ENCODE measurements at regions not wholly inside any gene's neighbourhood (a gene's known extent, or its start where the extent isn't known, plus 50 kb on each side); places are given as distances from the start of the nearest gene placed in this dataset.

- Histone ChIP-seq H3K79me2 (ENCODE audit: insufficient read depth, low read length) (no peaks in the 10 kb centered on the region), H3K27me3 (ENCODE audit: insufficient read depth, low read length) (no peaks in the 10 kb centered on the region), H3K4me2 (ENCODE audit: insufficient read depth, low read length) (no peak overlapping the region), H2AFZ (ENCODE audit: low read length) (no peak overlapping the region), H3K4me1 (ENCODE audit: insufficient read depth, low read length) (peaks cover 19% of the 10 kb centered on the region), H3K27ac (ENCODE audit: low read depth, low read length) (no peak overlapping the region), H3K36me3 (ENCODE audit: insufficient read depth, low read length) (no peaks in the 10 kb centered on the region), H3K9me3 (ENCODE audit: low read depth, low read length) (no peaks in the 10 kb centered on the region), H3K4me3 (ENCODE audit: insufficient read depth, low read length) (no peak overlapping the region), H4K20me1 (ENCODE audit: insufficient read depth, low read length) (no peaks in the 10 kb centered on the region)
- no peak for DNase-seq (ENCODE audit: insufficient read length, low spot score, missing footprints)
- no peak for TF ChIP-seq CTCF (IDR thresholded peaks at IDR 0.05; ENCODE audit: extremely low read depth, low read depth, low read length)
These were observed 102.6 kb upstream of the LYZL1 start for GRCh38 chr10:29186221-29186620.

- H3K9me3 ChIP-seq (ENCODE audit: low read depth, low read length), result no peaks in the 10 kb centered on the region
These were observed 99.6 kb upstream of the LYZL1 start for GRCh38 chr10:29189256-29189655.

GRCh38 chr10:29191674-29192073 is 97.2 kb upstream of the LYZL1 start:
- Histone ChIP-seq H3K79me2 (ENCODE audit: insufficient read depth, low read length) (no peaks in the 10 kb centered on the region), H3K36me3 (ENCODE audit: insufficient read depth, low read length) (no peaks in the 10 kb centered on the region), H4K20me1 (ENCODE audit: insufficient read depth, low read length) (no peaks in the 10 kb centered on the region), H3K4me2 (ENCODE audit: insufficient read depth, low read length) (no peak overlapping the region), H3K4me3 (ENCODE audit: insufficient read depth, low read length) (no peak overlapping the region), H3K27me3 (ENCODE audit: insufficient read depth, low read length) (no peaks in the 10 kb centered on the region), H3K9me3 (ENCODE audit: low read depth, low read length) (no peaks in the 10 kb centered on the region), H3K4me1 (ENCODE audit: insufficient read depth, low read length) (peaks cover 12% of the 10 kb centered on the region), H2AFZ (ENCODE audit: low read length) (no peak overlapping the region), H3K27ac (ENCODE audit: low read depth, low read length) (no peak overlapping the region)
- TF ChIP-seq CTCF (IDR thresholded peaks at IDR 0.05; ENCODE audit: extremely low read depth, low read depth, low read length), result no peak
- peak; percentile 55 for DNase-seq (ENCODE audit: insufficient read length, low spot score, missing footprints)

More at GRCh38 chr10:29189256-29189655, 99.6 kb upstream of the LYZL1 start:
- Histone ChIP-seq H3K27ac (ENCODE audit: low read depth, low read length) (no peak overlapping the region), H2AFZ (ENCODE audit: low read length) (no peak overlapping the region), H3K27me3 (ENCODE audit: insufficient read depth, low read length) (no peaks in the 10 kb centered on the region), H3K36me3 (ENCODE audit: insufficient read depth, low read length) (no peaks in the 10 kb centered on the region), H3K4me2 (ENCODE audit: insufficient read depth, low read length) (no peak overlapping the region), H3K4me3 (ENCODE audit: insufficient read depth, low read length) (no peak overlapping the region), H3K79me2 (ENCODE audit: insufficient read depth, low read length) (no peaks in the 10 kb centered on the region), H4K20me1 (ENCODE audit: insufficient read depth, low read length) (no peaks in the 10 kb centered on the region), H3K4me1 (ENCODE audit: insufficient read depth, low read length) (peaks cover 16% of the 10 kb centered on the region)
- peak; percentile 58 for DNase-seq (ENCODE audit: insufficient read length, low spot score, missing footprints)
- TF ChIP-seq CTCF (IDR thresholded peaks at IDR 0.05; ENCODE audit: extremely low read depth, low read depth, low read length), result no peak

- Histone ChIP-seq H3K4me2 (ENCODE audit: insufficient read depth, low read length) (no peak overlapping the region), H3K4me1 (ENCODE audit: insufficient read depth, low read length) (peaks cover 7% of the 10 kb centered on the region), H4K20me1 (ENCODE audit: insufficient read depth, low read length) (no peaks in the 10 kb centered on the region), H3K9me3 (ENCODE audit: low read depth, low read length) (no peaks in the 10 kb centered on the region), H3K27me3 (ENCODE audit: insufficient read depth, low read length) (no peaks in the 10 kb centered on the region), H3K27ac (ENCODE audit: low read depth, low read length) (no peak overlapping the region), H3K79me2 (ENCODE audit: insufficient read depth, low read length) (no peaks in the 10 kb centered on the region), H2AFZ (ENCODE audit: low read length) (peak overlapping the region; percentile 23), H3K36me3 (ENCODE audit: insufficient read depth, low read length) (no peaks in the 10 kb centered on the region), H3K4me3 (ENCODE audit: insufficient read depth, low read length) (no peak overlapping the region)
- TF ChIP-seq CTCF (IDR thresholded peaks at IDR 0.05; ENCODE audit: extremely low read depth, low read depth, low read length), result no peak
- no peak for DNase-seq (ENCODE audit: insufficient read length, low spot score, missing footprints)
These were observed 89.5 kb upstream of the LYZL1 start for GRCh38 chr10:29199339-29199738.

Measured in osteoblast (primary cell).